WI38 (cell line): ENCODE measurements at regions not wholly inside any gene's neighbourhood (a gene's known extent, or its start where the extent isn't known, plus 50 kb on each side); places are given as distances from the start of the nearest gene placed in this dataset.
A peak's percentile ranks its signal among the peaks of the same experiment; 100 is the strongest.

Experiments
- H3K4me3 ChIP-seq: 2 replicates; pipeline ENCODE4 v1.5.1; 2011; ENCODE audit warnings: low read depth, mild to moderate bottlenecking, control low read depth, low read length
- TF ChIP-seq, protein P1 (sequence below): IDR thresholded peaks from 2 replicates; pipeline ENCODE4 v1.5.1; 2012; ENCODE audit warnings: low read depth, mild to moderate bottlenecking, control low read depth, low read length

DNA sequence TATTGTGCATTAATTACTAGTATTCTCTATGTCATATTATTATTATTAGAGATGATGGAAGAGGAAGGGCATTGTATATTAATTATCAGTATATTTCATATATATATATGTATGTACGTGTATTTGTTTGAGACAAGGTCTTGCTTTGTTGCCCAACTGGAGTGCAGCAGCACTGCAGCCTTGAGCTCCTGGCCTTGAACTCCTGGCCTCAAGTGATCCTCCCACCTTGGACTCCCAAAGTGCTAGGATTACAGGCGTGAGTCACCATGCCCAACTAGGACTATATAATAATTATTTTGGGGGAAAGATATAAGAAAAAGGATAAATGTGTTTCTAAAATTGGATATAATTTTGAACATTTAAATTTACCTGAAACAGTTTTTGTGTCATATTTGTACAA lies 63.2 kb upstream of the USP24 start:
- H3K4me3 ChIP-seq = no peak overlapping the region
- TF ChIP-seq, protein P1, sequence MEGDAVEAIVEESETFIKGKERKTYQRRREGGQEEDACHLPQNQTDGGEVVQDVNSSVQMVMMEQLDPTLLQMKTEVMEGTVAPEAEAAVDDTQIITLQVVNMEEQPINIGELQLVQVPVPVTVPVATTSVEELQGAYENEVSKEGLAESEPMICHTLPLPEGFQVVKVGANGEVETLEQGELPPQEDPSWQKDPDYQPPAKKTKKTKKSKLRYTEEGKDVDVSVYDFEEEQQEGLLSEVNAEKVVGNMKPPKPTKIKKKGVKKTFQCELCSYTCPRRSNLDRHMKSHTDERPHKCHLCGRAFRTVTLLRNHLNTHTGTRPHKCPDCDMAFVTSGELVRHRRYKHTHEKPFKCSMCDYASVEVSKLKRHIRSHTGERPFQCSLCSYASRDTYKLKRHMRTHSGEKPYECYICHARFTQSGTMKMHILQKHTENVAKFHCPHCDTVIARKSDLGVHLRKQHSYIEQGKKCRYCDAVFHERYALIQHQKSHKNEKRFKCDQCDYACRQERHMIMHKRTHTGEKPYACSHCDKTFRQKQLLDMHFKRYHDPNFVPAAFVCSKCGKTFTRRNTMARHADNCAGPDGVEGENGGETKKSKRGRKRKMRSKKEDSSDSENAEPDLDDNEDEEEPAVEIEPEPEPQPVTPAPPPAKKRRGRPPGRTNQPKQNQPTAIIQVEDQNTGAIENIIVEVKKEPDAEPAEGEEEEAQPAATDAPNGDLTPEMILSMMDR = no peak

DNA sequence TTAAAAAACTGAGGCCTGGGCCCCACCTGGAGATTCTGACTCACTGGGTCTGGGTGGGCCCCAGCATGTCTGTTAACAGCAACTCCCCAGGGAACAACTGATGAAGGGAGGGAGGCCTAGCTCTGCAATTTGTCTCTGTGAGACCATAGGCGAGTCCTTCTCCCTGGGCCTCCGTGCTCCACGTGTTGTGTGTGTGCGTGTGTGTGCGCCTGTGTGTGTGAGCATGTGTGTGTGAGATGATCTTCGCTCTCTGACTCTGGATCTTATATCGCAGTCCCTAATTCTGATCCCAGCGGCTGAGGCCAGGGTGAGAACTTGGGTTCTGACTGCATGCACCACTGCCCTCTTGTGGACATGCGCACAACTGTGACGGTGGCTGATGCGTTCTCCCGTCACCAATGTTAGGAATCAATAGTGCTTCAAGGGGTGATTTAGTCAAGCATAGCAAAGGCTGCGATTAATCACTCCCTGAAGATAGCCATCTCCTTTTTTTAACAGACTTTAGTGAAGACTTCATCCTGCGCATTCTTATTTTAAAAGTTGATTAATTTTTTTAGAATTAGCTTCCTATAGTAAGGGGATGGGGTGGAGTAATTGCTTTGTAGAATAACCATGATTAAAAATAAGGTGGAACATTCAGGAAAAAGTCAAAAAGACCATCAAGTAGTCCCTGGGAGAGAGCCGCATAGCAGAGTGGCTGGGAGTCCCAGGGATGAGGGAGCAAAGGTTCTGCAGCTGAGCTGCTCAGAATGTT lies 62.4 kb upstream of the USP24 start:
- TF ChIP-seq, protein P1 = peak; percentile 76

DNA sequence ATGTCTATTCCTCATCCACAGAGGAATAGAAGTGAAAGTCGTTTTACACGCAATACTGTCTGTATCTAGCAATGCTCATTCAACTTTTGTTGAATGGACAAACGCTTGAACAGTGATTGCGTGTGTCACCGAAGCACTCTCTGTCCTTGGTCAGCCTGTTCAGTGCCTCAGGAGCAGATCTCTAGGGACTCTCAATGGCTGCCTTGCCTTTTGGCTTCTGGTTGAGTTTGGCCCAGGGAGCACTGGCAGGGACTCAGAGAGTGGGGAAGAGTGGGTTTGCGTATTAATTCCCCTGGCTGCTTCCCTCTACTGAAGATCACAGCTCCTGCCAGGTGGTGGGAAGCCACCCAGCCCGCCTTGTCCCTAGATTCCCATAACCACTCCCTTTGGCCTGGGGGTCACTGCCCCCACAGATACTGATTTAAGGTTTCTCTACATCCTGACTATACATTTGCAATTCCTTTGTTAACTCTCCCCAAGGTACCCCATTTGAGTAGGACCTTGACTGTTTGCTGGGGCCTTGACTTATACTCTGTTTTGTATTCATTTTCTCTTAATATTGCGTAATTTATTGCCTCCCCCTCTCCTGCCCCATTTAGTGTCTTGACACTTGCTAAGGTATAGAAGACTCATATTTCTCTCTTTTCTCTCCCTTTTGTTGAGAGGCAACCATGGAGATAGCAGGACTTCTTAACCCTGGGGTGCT lies 61.7 kb upstream of the USP24 start:
- TF ChIP-seq, protein P1 = no peak

More for the DNA sequence above, 62.4 kb upstream of the USP24 start:
- H3K4me3 ChIP-seq = no peak overlapping the region

DNA sequence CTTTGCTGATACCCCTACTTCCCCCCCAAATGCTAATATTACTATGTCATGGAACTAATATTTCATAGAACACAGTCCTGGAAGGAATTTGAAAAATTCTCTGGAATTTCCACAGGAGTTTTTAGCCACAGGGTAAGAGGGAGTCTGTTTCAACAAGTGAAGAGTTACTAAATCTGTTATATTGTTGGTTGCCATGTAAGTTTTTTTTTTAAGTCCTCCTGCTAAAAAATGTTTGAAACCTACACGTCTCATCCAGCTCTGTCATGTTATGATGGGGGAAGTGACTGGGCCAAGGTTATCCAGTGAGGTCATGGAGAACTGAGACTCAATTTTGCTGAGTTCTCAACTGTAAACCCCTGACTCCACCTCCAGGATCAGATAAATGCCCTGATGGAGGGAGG lies 60.8 kb upstream of the USP24 start:
- H3K4me3 ChIP-seq = no peak overlapping the region
- TF ChIP-seq, protein P1 = no peak

More for the DNA sequence above, 61.7 kb upstream of the USP24 start:
- H3K4me3 ChIP-seq = no peak overlapping the region

DNA sequence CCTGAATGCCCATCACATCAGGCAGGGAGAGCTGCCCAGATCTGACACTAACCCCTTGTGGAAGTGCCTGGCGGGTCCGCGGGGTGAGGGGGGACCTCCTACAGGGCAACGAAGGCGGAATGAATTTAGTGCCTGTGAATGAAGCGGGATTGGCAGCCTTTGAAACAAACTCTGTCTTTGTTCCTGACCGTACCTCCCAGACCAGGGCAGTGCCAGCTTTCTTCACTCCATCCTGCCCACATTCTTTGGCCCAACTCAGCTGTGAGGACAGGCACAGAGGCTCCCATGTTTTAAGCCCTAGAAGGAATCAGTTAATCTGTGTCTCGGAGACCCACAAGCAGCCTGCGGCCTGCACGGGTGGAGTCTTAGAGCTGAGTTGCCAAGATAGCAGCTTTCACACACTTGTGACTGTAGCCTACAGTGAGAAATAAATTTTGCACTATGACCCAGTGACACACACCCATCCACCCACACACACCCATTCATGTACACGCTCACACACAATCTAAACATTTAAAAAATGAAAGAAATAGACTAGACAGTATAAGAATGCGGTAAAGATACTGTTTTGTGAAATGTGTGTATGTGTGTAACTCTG lies 60.1 kb upstream of the USP24 start:
- no peak overlapping the region for H3K4me3 ChIP-seq
- TF ChIP-seq, protein P1 = no peak

DNA sequence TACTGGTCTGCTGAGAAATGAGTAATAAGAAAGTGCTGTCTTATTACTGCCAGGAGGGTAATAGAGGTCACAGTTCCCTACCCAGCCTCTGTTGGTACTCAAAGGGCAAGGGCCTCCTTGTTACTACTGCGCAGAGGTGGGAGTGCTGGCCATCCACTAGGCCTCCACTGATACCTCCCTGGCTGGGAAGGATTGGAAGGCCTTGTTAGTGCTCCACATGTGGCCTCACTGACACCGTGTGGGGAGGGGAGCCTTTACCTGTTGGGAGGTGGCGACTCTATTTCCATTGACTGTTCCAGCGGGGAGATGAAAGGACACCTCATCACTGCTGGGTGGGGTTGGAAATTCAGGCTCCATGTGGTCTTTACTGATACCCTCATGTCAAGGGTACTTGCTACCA lies 57.8 kb upstream of the USP24 start:
- no peak overlapping the region for H3K4me3 ChIP-seq
- TF ChIP-seq, protein P1 = no peak
